Endothelial cell of umbilical vein (primary cell): ENCODE measurements at regions not wholly inside any gene's neighbourhood (a gene's known extent, or its start where the extent isn't known, plus 50 kb on each side); places are given as distances from the start of the nearest gene placed in this dataset.

Experiments used
- CTCF ChIP-seq, 2 donors: IDR thresholded peaks; 1 replicate in 1 of 2; 2 replicates in 1 of 2; pipeline ENCODE4 v1.5.1; 2011; ENCODE audit warnings: low read length in 2 of 2, mild to moderate bottlenecking in 2 of 2, moderate library complexity in 2 of 2, control low read depth in 1 of 2, inconsistent platforms in 1 of 2, low read depth in 1 of 2; ENCODE audit not compliant: insufficient read depth in 1 of 2; ENCODE audit errors: extremely low read depth in 1 of 2
- EZH2 ChIP-seq: IDR thresholded peaks from 2 replicates; pipeline ENCODE4 v1.6.1; 2012; ENCODE audit warnings: borderline replicate concordance, low read depth, mild to moderate bottlenecking, moderate library complexity, low read length, inconsistent platforms; ENCODE audit not compliant: severe bottlenecking
- JUN ChIP-seq: IDR thresholded peaks from 2 replicates; pipeline ENCODE4 v1.6.1; 2011; ENCODE audit warnings: borderline replicate concordance, low read depth; ENCODE audit not compliant: insufficient read length, insufficient read depth
- MYC ChIP-seq: IDR thresholded peaks from one replicate; pipeline ENCODE4 v1.6.1; 2011; ENCODE audit warnings: mild to moderate bottlenecking, low read depth, low read length
- POLR2A ChIP-seq: IDR thresholded peaks from 2 replicates; pipeline ENCODE4 v1.6.1; 2012; ENCODE audit warnings: low read depth, mild to moderate bottlenecking, control low read depth, low read length
- POLR2AphosphoS5 ChIP-seq: IDR thresholded peaks from 2 replicates; pipeline ENCODE4 v1.6.1; 2012; ENCODE audit warnings: low read depth, mild to moderate bottlenecking, control low read depth, low read length, moderate library complexity; ENCODE audit not compliant: insufficient read depth

GRCh38 chr2:59909147-59909546 lies 644.3 kb downstream of the BCL11A start:
- no peak for TF ChIP-seq CTCF (IDR thresholded peaks at IDR 0.05; ENCODE audit: extremely low read depth in 1 of 2, insufficient read depth in 1 of 2, low read depth in 1 of 2, low read length in 2 of 2)
- no peak for TF ChIP-seq MYC
- no peak for TF ChIP-seq POLR2A
- no peak for TF ChIP-seq EZH2
- no peak for TF ChIP-seq JUN
- TF ChIP-seq POLR2AphosphoS5: no peak
